Amygdala (tissue), 56 donors: ENCODE measurements at regions not wholly inside any gene's neighbourhood (a gene's known extent, or its start where the extent isn't known, plus 50 kb on each side); places are given as distances from the start of the nearest gene placed in this dataset.

Source experiments
- DNase-seq, 56 donors: peaks; one replicate each; lab custom pipeline; 2025; lab: John Stamatoyannopoulos, UW

DNA sequence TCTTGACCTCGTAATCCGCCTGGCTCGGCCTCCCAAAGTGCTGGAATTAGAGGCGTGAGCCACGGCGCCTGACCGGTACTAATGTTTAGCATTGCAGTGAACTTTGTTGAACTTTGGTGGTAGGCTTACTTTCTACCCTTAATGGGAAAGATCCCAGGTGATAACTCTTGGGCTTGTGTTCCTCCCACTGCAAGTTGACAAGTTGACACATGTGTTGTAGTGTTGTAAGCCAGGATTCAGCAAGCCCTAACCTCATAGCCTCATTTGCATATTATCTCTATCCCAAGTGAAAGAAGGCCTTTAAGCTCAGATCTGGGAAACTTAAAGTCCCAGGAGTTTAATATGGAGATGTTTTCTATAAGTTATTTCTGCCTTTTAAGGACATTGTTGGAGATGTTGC, 80.0 kb upstream of the CLCN4 start:
- no peak for DNase-seq

DNA sequence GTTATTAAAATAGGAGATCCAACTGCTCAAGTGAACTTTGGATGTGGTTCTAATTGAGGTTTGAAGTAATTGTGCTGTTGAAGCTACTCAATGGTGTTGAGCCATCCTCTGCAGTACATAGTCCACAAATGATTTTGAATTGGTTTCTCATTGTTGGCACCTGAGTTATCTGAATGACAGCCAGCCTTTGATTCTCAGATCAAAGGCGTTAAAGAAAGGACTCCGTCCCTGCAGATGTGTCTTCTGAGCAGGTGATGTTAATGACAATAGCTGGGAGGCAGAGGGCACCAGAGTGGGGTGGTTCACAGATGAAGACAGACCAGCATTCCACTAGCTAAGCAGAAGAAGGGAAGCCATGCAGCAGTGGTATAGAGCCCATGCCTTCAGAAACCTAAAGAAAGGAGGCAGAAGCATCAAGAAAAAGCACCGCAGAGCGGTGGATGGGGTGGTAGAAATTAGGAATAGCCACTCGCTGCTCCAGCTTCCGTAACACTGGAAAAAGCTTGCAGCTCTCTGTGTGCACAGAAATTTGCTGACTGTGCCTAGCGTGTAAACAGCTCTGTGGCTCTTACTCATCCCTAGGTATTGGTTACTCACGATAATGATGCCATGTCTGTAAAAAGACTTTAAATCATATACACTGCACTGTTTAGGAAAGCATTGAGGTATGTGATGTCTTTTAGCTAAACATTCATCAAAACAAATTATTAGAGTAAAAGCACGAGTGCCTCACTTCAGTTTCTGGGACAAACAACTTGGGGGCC, 79.2 kb upstream of the CLCN4 start:
- DNase-seq = no peak

DNA sequence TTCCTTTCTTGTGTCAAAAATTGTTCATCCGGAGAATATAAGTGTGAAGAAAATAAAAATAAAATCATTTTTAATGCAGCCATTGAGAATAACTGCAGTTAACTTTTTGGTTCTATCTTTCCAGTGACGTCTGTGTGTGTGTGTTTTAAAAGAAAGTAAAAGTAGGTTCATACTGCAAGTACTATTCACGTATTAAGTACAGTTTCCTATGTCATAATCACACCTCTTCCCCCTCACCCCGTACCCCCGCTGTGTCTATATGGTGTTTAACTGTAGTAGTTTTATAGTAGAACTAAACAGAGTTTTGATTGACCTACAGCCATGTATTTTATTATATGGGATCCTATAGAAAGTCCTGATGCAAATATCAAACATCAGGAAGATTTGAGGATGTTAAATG, 78.5 kb upstream of the CLCN4 start:
- no peak for DNase-seq

DNA sequence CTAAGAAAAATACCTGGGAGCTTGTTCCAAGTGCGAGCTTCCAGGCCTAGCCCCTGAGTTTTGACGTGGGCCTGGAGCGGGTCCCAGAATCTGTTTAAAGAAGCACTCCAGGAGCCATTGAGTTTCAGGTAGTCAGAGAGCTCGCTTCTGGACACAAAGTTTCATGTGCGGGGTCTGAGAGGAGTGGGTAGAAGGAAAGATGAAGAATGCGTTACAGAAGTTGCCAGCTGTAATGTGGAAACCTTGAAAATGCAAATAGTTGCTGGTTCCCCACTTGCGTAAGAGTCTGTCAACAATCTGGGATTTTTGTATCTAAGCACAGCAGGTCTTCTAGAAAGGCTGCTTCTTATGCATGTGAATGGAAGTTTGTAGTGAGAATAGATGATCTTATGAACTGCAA, 77.5 kb upstream of the CLCN4 start:
- no peak for DNase-seq

DNA sequence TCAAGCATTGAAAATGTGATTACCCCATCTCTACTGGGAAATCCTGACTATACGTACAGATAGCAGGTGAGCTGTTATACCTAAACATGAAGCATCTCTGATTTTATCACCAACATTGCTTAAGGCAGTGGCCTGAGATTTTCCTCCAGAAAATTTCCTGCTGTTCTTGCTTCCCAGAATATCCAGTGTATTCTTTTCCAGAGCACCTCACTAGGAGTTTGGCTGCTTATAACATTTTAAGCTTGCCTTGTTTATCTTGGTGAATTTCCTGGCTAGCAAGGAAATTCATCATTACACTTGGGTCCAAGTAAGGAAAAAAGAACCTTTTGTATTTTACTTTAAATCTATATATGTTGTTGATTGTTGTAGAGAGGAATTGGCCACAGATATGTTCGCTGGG, 73.0 kb upstream of the CLCN4 start:
- no peak for DNase-seq

DNA sequence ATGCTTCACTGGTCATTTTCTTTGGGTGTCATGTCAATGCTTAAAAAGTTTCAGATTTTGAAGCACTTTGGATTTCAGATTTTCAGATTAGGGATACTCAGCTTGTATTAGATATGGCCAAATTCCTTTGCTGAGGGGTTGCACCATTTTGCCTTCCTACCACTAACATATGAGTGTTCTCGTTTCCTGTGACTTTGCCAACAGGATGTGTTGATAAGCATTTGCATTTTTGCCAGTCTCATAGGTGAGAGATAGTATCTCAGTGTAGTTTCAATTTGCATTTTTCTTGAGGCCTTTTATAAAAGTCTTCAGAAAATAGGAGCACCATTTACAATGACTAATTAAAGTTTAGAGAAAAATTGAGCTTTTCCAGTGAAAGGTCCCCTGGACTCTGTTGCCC, 71.6 kb upstream of the CLCN4 start:
- no peak for DNase-seq

DNA sequence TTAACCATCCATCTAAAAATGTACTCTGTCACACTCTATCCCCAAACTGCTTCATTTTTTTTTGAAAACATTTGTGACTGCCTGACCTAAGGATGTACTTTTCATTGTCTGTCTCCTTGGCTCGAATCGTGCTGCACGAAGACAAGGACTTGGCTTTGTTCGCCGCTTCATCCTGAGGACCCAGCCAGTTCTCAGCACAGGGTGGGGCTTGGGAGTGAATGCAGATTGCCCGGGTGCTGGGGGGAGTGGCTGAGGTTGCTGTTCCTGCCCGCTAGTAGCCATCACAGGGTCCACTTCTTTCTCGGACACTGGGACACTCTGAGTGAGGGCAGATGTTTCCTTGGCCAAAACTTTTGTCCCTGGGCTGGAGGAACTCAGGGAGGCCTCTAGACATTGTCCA, 70.1 kb upstream of the CLCN4 start:
- no peak for DNase-seq

DNA sequence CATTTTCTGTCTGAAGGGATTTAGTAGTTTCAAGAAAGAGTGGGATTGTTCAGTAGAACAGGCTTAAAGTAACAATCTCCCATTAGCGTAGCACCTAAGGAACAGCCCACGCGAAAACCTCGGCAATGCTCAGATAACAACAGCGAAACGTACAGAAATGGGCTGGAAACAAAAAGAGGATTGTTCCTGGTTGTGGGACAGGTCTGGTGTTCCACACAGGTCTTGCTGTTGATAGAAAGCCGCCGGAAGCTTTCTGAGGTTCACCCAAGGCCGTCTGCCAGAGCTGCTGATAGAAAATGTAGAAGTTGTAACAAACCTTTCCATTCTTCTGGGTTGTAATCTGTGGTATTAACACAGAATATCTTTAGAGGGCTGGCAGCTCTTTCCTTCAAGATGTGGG, 69.4 kb upstream of the CLCN4 start:
- DNase-seq = no peak

DNA sequence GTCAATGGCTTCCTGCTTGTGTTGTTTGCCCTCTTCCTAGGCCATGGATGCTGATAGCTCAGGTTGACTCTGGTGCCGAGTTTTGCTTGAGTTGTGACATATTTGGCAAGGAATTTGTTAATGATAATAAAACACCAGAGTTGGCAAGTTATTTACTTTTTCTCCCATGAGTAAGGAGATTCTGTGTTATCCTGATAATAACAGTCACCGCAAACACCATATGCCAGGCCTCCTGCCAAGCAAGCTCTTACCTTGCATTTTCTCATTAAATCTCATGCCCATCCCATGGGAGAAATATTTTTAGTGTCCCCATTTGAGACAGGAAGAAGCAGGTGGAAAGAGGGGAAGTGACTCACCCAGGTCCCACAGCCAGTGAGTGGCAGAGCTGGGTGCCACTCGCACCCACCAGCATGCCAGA, 67.4 kb upstream of the CLCN4 start:
- no peak for DNase-seq

DNA sequence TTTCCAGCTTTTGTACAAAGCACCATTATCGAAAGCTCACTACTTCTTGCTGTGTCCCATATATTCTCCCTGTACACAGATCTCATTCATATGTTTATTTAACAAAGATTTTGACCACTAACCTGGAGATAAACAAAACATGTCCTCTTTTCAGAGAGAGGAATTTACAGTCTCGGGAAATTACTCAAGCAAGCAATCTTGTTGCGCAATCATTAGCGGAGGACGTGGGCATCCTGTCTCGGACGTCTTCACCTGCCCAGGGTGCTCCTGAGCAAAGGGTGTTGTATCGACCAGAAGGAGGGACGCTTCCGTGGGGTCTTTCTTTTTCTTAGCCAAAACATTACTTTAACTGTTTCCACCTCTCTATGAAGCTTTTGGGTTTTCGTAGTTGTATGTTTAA, 66.5 kb upstream of the CLCN4 start:
- no peak for DNase-seq

DNA sequence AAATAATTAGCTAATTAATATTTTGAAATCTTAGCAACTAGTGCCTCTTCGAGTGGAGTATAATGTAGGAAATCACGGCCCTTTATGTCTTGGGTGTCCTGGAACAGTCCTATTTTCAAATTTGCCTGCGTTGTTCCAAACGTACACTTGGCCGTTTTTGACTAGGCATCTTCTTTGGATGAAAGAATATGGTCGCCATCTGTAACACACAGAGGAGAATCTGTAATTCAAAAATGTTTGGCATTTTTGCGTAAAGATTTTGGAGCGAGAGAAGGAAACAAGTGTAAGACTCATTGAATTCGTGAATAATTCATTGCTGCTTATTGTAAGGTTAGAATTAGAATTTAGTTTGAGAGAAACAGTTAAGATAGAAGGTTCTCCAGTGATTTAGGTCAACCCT, 61.5 kb upstream of the CLCN4 start:
- DNase-seq = no peak

DNA sequence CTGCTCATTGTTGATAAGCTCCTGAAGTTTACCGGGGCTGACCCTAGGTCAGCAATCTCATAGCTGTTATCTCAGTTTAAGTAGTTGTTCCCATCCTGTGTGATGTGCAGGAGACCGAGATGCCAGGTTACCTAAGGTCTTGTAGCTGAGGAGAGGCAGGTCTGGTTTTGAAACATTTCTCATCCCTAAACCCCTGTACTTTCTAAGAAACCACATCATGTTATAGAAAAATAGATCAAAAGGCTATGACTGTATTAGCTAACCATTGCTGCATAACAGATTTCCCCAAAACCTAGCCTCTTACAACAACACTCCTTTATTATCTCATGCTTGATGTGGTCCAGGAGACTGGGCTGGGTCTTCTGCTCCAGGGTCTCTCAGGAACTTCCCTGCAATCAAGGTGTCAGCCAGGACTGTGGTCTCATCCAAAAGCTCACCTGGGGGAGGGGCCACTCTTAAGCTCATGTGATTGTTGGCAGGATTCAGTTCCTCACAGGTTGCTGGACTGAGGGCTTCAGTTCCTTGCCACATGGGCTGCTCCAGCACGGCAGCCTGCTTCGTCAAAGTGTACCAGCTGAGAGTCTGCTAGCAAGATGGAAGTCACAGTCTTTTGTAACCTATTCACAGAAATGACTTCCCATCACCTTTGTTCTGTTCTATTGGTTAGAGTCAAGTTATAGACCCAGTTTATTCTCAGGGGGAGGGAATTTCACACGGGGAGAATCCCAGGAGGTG, 60.9 kb upstream of the CLCN4 start:
- DNase-seq = no peak

DNA sequence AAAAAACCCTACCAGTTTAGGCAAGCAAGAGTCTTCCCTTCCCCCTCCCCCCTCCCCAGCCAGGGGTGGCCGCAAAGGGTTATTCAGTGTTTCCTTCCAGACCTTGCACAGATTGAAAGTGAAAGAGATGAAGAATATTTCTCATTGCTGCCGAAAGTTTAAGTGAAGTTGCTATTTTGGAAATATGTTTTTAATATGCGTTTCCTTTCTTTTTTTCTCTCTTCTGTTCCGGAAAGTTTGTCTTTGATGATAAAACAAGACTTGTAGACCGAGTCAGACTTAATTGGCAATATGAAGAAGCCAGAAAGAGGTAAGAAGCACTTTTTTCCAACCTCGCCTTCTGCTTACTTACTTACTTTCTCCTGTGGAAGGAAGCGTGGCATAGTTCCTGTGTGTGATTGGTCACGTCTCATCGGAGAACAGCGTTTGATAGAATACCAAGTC, 58.5 kb upstream of the CLCN4 start:
- no peak for DNase-seq

DNA sequence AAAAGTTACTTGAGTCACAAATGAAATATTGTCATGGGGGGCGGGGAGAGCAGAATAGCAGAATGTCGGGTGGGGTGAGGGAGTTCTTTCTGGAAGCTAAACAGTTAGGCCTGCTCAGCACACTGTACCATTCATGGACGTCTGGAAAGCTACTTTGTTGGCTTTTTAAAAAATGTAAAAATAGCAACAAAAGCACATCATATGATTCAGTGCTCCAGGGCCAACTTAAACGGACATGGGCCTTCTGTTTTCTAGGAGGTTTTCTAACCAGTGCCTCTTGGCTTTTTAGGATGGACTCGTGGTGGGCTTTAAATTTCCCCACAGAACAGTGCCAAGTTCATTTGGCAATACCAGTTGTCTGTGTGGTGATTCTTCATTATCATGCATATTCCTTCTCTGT, 57.4 kb upstream of the CLCN4 start:
- peak in 1 of 56 donors; percentile 21 for DNase-seq

DNA sequence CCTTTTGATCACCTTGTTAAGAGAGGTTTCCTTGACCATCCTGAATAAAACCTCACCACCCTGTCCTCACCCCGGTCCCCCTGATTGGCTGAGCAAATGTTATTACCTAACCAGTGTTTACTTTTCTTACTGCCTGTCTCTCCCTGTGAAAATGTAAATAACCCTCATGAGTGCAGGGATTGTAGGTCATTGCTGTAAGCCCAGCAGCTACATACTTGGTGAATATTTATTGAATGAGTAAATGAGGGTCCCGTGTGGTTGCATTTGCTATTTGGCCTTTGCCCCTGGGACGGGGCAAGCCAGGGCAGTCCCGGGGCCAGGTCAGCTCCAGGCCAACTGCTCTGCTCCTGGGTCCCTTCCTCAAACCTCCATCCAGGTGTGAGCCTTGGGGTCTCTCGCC, 55.5 kb upstream of the CLCN4 start:
- no peak for DNase-seq

DNA sequence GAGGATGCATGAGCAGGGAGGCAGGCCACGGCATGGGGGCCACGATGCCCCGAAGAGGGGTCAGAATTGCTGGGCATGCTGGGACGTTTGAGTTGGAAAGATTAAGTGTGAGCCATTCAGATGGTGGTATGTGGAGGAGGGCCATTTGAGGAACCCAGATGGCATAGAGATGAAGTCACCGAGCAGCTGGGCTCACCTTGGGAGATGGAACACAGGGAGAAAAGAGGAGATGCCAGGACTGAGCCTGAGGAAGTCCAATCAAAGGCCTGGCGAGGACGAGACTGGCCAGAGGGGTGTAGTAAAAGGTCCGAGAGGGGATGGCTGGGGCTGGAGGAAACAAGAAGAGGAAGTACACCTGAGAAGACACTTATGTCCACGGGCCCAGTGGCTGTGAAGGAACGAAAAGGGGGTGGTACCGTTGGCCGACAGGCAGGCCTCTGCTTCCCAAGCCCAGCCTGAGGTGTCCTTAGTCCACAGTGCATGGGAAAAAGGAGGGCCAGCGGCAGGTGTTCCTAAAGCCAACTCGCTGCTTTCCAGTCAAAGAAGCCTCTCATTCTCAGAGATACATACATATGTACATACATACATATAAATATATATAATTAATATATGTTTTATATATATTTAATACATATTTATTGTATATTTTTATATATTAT, 54.6 kb upstream of the CLCN4 start:
- no peak for DNase-seq

DNA sequence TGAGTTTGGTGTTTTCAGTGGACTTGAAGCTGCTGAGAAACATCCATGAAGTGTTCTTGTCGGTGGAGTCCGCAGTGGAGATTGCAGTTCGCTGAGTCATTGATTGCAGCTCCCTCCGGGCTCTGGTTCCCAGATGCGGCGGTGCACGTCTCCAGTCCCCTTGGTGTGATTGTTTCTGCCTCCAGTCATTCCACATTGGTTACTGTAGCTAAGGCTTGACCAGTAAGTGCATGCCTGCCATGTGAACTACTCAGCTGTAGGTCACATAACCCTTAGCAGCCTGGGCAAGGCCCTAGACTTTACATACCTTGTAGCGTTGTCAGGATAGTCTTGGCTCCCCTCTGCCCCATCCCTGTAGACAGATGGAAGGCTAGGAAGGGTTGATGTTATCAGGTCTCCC, 53.8 kb upstream of the CLCN4 start:
- no peak for DNase-seq

DNA sequence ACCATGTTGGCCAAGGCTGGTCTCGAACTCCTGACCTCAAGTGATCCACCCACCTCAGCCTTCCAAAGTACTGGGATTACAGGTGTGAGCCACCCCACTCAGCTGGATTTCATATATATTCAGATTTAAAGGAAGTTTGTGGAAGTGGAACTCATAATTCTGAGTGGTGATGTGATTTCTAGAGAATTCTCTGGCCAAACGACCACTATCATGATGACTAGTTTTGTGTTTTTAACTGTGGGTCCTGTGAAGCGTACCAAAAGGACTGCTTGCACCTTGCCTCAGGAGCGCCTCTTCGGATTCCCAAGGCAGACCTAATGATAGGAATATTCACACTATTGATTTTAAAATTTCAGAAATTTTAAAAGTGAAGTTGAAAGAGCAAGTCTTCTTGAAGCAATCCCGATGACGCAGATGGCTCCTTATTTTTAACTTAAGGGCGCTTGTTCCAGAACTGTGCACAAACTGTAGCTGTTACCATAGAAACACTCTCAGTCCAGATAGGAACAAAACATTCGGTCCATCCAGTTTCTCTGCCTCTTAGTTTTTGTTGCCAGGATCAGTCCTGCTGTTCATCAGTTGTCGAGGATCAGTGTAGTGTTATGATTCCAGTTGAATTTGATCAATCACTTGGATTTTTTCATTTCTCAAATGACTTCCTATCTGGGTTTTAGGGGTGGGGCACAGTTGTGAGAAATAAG, 51.7 kb upstream of the CLCN4 start:
- DNase-seq = peak in 4 of 56 donors; percentile 3 to 61 (median 24)

DNA sequence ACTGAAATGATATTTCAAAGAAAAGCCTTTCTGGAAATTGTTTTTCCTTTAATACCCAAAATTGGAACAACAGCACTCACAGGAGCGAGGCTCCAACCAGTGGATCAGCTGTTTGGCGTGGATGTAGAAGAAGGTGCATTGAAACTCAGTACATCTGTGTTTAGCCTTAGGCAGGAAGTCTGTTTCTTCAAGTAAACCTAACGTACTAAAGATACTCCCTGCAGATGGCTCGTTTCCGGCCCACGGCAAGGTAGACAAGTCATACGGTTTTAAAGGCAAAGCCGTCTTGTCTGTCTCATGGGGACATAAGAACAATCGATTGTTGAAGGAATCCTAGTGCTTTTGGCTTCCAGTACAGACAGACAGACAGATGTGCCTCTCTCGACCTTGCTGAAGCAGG, 50.0 kb upstream of the CLCN4 start:
- peak in 1 of 56 donors; percentile 5 for DNase-seq
